ENCODE measurements at regions not wholly inside any gene's neighbourhood (a gene's known extent, or its start where the extent isn't known, plus 50 kb on each side); places are given as distances from the start of the nearest gene placed in this dataset.
A peak's percentile ranks its signal among the peaks of the same experiment; 100 is the strongest.

DNA sequence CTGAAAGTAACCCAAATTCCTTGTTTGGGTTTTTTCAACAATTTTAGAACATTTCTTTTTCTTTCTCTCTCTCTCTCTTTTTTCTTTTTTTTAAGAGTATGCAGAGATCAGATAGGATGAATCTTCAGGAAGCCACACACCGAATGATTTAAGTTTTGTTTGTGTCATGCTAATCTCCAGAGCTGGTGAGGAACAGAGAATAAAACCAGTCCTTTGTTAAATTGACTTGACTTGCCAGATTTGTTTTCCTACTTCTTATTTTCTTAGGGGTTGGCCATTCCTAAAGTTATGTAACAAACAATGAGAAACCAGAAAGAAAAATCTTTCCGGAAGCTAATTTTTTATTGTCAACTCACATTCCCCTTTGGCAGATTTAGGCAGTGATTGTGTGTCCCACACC, 1669.3 kb upstream of the CDH6 start (continued):
- TF ChIP-seq, protein P1, sequence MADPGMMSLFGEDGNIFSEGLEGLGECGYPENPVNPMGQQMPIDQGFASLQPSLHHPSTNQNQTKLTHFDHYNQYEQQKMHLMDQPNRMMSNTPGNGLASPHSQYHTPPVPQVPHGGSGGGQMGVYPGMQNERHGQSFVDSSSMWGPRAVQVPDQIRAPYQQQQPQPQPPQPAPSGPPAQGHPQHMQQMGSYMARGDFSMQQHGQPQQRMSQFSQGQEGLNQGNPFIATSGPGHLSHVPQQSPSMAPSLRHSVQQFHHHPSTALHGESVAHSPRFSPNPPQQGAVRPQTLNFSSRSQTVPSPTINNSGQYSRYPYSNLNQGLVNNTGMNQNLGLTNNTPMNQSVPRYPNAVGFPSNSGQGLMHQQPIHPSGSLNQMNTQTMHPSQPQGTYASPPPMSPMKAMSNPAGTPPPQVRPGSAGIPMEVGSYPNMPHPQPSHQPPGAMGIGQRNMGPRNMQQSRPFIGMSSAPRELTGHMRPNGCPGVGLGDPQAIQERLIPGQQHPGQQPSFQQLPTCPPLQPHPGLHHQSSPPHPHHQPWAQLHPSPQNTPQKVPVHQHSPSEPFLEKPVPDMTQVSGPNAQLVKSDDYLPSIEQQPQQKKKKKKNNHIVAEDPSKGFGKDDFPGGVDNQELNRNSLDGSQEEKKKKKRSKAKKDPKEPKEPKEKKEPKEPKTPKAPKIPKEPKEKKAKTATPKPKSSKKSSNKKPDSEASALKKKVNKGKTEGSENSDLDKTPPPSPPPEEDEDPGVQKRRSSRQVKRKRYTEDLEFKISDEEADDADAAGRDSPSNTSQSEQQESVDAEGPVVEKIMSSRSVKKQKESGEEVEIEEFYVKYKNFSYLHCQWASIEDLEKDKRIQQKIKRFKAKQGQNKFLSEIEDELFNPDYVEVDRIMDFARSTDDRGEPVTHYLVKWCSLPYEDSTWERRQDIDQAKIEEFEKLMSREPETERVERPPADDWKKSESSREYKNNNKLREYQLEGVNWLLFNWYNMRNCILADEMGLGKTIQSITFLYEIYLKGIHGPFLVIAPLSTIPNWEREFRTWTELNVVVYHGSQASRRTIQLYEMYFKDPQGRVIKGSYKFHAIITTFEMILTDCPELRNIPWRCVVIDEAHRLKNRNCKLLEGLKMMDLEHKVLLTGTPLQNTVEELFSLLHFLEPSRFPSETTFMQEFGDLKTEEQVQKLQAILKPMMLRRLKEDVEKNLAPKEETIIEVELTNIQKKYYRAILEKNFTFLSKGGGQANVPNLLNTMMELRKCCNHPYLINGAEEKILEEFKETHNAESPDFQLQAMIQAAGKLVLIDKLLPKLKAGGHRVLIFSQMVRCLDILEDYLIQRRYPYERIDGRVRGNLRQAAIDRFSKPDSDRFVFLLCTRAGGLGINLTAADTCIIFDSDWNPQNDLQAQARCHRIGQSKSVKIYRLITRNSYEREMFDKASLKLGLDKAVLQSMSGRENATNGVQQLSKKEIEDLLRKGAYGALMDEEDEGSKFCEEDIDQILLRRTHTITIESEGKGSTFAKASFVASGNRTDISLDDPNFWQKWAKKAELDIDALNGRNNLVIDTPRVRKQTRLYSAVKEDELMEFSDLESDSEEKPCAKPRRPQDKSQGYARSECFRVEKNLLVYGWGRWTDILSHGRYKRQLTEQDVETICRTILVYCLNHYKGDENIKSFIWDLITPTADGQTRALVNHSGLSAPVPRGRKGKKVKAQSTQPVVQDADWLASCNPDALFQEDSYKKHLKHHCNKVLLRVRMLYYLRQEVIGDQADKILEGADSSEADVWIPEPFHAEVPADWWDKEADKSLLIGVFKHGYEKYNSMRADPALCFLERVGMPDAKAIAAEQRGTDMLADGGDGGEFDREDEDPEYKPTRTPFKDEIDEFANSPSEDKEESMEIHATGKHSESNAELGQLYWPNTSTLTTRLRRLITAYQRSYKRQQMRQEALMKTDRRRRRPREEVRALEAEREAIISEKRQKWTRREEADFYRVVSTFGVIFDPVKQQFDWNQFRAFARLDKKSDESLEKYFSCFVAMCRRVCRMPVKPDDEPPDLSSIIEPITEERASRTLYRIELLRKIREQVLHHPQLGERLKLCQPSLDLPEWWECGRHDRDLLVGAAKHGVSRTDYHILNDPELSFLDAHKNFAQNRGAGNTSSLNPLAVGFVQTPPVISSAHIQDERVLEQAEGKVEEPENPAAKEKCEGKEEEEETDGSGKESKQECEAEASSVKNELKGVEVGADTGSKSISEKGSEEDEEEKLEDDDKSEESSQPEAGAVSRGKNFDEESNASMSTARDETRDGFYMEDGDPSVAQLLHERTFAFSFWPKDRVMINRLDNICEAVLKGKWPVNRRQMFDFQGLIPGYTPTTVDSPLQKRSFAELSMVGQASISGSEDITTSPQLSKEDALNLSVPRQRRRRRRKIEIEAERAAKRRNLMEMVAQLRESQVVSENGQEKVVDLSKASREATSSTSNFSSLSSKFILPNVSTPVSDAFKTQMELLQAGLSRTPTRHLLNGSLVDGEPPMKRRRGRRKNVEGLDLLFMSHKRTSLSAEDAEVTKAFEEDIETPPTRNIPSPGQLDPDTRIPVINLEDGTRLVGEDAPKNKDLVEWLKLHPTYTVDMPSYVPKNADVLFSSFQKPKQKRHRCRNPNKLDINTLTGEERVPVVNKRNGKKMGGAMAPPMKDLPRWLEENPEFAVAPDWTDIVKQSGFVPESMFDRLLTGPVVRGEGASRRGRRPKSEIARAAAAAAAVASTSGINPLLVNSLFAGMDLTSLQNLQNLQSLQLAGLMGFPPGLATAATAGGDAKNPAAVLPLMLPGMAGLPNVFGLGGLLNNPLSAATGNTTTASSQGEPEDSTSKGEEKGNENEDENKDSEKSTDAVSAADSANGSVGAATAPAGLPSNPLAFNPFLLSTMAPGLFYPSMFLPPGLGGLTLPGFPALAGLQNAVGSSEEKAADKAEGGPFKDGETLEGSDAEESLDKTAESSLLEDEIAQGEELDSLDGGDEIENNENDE (IDR thresholded peaks at IDR 0.05; ENCODE audit: insufficient replicate concordance, low read length): peak; percentile 20

Data from H1 (cell line).